HT-29 (cell line): ENCODE measurements at regions not wholly inside any gene's neighbourhood (a gene's known extent, or its start where the extent isn't known, plus 50 kb on each side); places are given as distances from the start of the nearest gene placed in this dataset.

Source experiments
- DNase-seq: peaks from one replicate; pipeline ENCODE4 v3.0.0-alpha.2; 2015; ENCODE audit warnings: low spot score

- DNase-seq, result no peak
Measured at GRCh38 chr10:6342096-6342685, 139.5 kb downstream of the PFKFB3 start.

GRCh38 chr10:6343305-6344010, 140.7 kb downstream of the PFKFB3 start:
- no peak for DNase-seq

GRCh38 chr10:6345404-6345803, 142.7 kb downstream of the PFKFB3 start:
- no peak for DNase-seq

GRCh38 chr10:6346631-6347030, 143.9 kb downstream of the PFKFB3 start:
- no peak for DNase-seq

- no peak for DNase-seq
Measured at GRCh38 chr10:6347391-6347951, 144.7 kb downstream of the PFKFB3 start.

GRCh38 chr10:6348096-6348874, 145.6 kb downstream of the PFKFB3 start:
- no peak for DNase-seq

- DNase-seq, result no peak
Measured at GRCh38 chr10:6349846-6350535, 147.3 kb downstream of the PFKFB3 start.

GRCh38 chr10:6350609-6351008, 147.9 kb downstream of the PFKFB3 start:
- DNase-seq, result no peak

GRCh38 chr10:6351495-6351894, 148.8 kb downstream of the PFKFB3 start:
- DNase-seq, result no peak

- peak; percentile 5 for DNase-seq
Measured at GRCh38 chr10:6353526-6353925, 150.8 kb downstream of the PFKFB3 start.

- DNase-seq, result no peak
Measured at GRCh38 chr10:6354168-6354772, 151.5 kb downstream of the PFKFB3 start.

GRCh38 chr10:6356280-6356793, 153.6 kb downstream of the PFKFB3 start:
- no peak for DNase-seq

GRCh38 chr10:6361869-6362268, 159.1 kb downstream of the PFKFB3 start:
- DNase-seq, result no peak

- DNase-seq, result no peak
Measured at GRCh38 chr10:6362879-6363278, 160.1 kb downstream of the PFKFB3 start.

- DNase-seq, result no peak
Measured at GRCh38 chr10:6363511-6363910, 160.8 kb downstream of the PFKFB3 start.

- no peak for DNase-seq
Measured at GRCh38 chr10:6364283-6364682, 161.6 kb downstream of the PFKFB3 start.

- no peak for DNase-seq
Measured at GRCh38 chr10:6364893-6365292, 162.2 kb downstream of the PFKFB3 start.

- no peak for DNase-seq
Measured at GRCh38 chr10:6365384-6365783, 162.7 kb downstream of the PFKFB3 start.
